Liver (tissue), 8 donors: ENCODE measurements at regions not wholly inside any gene's neighbourhood (a gene's known extent, or its start where the extent isn't known, plus 50 kb on each side); places are given as distances from the start of the nearest gene placed in this dataset.

ENCODE experiments used
- DNase-seq: peaks from one replicate; pipeline ENCODE4 v3.0.0-alpha.2; 2017; ENCODE audit warnings: low spot score
- H3K27ac ChIP-seq, 2 donors: one replicate each; pipeline ENCODE4 v1.7.0; 2013; ENCODE audit warnings: inconsistent platforms in 2 of 2, low read length in 2 of 2, control low read depth in 1 of 2, low read depth in 1 of 2, mild to moderate bottlenecking in 1 of 2
- H3K27me3 ChIP-seq, 4 donors: one replicate each; pipeline versions ENCODE4 v1.6.1 to v1.7.0; 2013; ENCODE audit warnings: low read length in 3 of 4, inconsistent platforms in 1 of 4, mild to moderate bottlenecking in 1 of 4, moderate library complexity in 1 of 4; ENCODE audit not compliant: control insufficient read depth in 4 of 4, insufficient read depth in 4 of 4
- H3K36me3 ChIP-seq, 4 donors: one replicate each; pipeline versions ENCODE4 v1.6.1 to v1.7.0; 2013; ENCODE audit warnings: low read length in 3 of 4, mild to moderate bottlenecking in 3 of 4, low read depth in 1 of 4, moderate library complexity in 1 of 4; ENCODE audit not compliant: control insufficient read depth in 4 of 4, insufficient read depth in 3 of 4
- H3K4me1 ChIP-seq, 4 donors: one replicate each; pipeline versions ENCODE4 v1.6.1 to v1.7.0; 2013; ENCODE audit warnings: low read length in 3 of 4, mild to moderate bottlenecking in 3 of 4, moderate library complexity in 1 of 4; ENCODE audit not compliant: control insufficient read depth in 4 of 4, insufficient read depth in 4 of 4
- H3K4me3 ChIP-seq, 3 donors: one replicate each; pipeline versions ENCODE4 v1.6.1 to v1.7.0; 2013; ENCODE audit warnings: low read length in 3 of 3, control low read depth in 1 of 3, low read depth in 1 of 3, mild to moderate bottlenecking in 1 of 3
- H3K9ac ChIP-seq, 2 donors: one replicate each; pipeline ENCODE4 v1.7.0; 2013; ENCODE audit warnings: low read length in 2 of 2, mild to moderate bottlenecking in 2 of 2, moderate library complexity in 2 of 2, control low read depth in 1 of 2, low read depth in 1 of 2
- H3K9me3 ChIP-seq, 4 donors: one replicate each; pipeline versions ENCODE4 v1.6.1 to v1.7.0; 2013; ENCODE audit warnings: low read length in 3 of 4; ENCODE audit not compliant: control insufficient read depth in 4 of 4
- EGR1 ChIP-seq, 2 donors: IDR thresholded peaks; 2 replicates each; pipeline ENCODE4 v1.6.1; 2016 to 2018; ENCODE audit warnings: antibody characterized with exemption in 2 of 2, low read depth in 2 of 2
- FOXA1 ChIP-seq: IDR thresholded peaks from 2 replicates; pipeline ENCODE4 v1.6.1; 2016; ENCODE audit warnings: antibody characterized with exemption
- FOXA2 ChIP-seq: IDR thresholded peaks from 2 replicates; pipeline ENCODE4 v1.6.1; 2016; ENCODE audit warnings: antibody characterized with exemption
- GABPA ChIP-seq, 2 donors: IDR thresholded peaks in 1 of 2; conservative IDR thresholded peaks in 1 of 2; 2 replicates each; pipeline ENCODE4 v1.6.1; 2016; ENCODE audit warnings: antibody characterized with exemption in 2 of 2, mild to moderate bottlenecking in 1 of 2, moderate library complexity in 1 of 2
- HNF4A ChIP-seq, 2 donors: conservative IDR thresholded peaks; 2 replicates each; pipeline ENCODE4 v1.6.1; 2016; ENCODE audit warnings: antibody characterized with exemption in 2 of 2, mild to moderate bottlenecking in 2 of 2
- HNF4G ChIP-seq: IDR thresholded peaks from 2 replicates; pipeline ENCODE4 v1.6.1; 2016; ENCODE audit warnings: antibody characterized with exemption
- JUND ChIP-seq, 2 donors: IDR thresholded peaks; 2 replicates each; pipeline ENCODE4 v1.6.1; 2016; ENCODE audit warnings: antibody characterized with exemption in 2 of 2
- NR2F2 ChIP-seq: IDR thresholded peaks from 2 replicates; pipeline ENCODE4 v1.6.1; 2016; ENCODE audit warnings: antibody characterized with exemption
- RAD21 ChIP-seq, 2 donors: IDR thresholded peaks; 2 replicates each; pipeline ENCODE4 v1.6.1; 2016; ENCODE audit warnings: antibody characterized with exemption in 2 of 2, mild to moderate bottlenecking in 2 of 2
- RXRA ChIP-seq, 2 donors: IDR thresholded peaks; 2 replicates each; pipeline ENCODE4 v1.6.1; 2017 to 2018; ENCODE audit warnings: antibody characterized with exemption in 2 of 2, mild to moderate bottlenecking in 1 of 2
- SP1 ChIP-seq: IDR thresholded peaks from 2 replicates; pipeline ENCODE4 v1.6.1; 2018; ENCODE audit warnings: antibody characterized with exemption, mild to moderate bottlenecking
- TAF1 ChIP-seq: conservative IDR thresholded peaks from 2 replicates; pipeline ENCODE4 v1.6.1; 2016; ENCODE audit warnings: antibody characterized with exemption, mild to moderate bottlenecking
- YY1 ChIP-seq: IDR thresholded peaks from 2 replicates; pipeline ENCODE4 v1.6.1; 2016; ENCODE audit warnings: antibody characterized with exemption, mild to moderate bottlenecking
- WGBS: extraction: QIAGEN DNeasy Blood & Tissue Kit; methylation state at CpG from one replicate; pipeline ENCODE4 v1.1.7; 2013; 5-methylcytosine and 5-hydroxymethylcytosine counted together
- TF ChIP-seq, protein P1 (sequence below): IDR thresholded peaks from 2 replicates; pipeline ENCODE4 v1.6.1; 2016; ENCODE audit warnings: antibody characterized with exemption
- TF ChIP-seq, protein P2 (sequence below): fragments of 150-350 bp; IDR thresholded peaks from 2 replicates; pipeline ENCODE4 v1.5.1; 2017; ENCODE audit warnings: improper control_type of control experiment, low read depth, low read length; ENCODE audit not compliant: missing input control
- TF ChIP-seq, protein P3 (sequence below): IDR thresholded peaks from 2 replicates; pipeline ENCODE4 v1.6.1; 2016; ENCODE audit warnings: antibody characterized with exemption
- TF ChIP-seq, protein P4 (sequence below): IDR thresholded peaks from 2 replicates; pipeline ENCODE4 v1.6.1; 2016; ENCODE audit warnings: antibody characterized with exemption, mild to moderate bottlenecking
- TF ChIP-seq, protein P5 (sequence below): IDR thresholded peaks from 2 replicates; pipeline ENCODE4 v1.6.1; 2016; ENCODE audit warnings: antibody characterized with exemption
- donor health status: healthy.
- donor health status: healthy.
- donor health status: healthy.
- donor health status: healthy.
- donor health status: healthy.

DNA sequence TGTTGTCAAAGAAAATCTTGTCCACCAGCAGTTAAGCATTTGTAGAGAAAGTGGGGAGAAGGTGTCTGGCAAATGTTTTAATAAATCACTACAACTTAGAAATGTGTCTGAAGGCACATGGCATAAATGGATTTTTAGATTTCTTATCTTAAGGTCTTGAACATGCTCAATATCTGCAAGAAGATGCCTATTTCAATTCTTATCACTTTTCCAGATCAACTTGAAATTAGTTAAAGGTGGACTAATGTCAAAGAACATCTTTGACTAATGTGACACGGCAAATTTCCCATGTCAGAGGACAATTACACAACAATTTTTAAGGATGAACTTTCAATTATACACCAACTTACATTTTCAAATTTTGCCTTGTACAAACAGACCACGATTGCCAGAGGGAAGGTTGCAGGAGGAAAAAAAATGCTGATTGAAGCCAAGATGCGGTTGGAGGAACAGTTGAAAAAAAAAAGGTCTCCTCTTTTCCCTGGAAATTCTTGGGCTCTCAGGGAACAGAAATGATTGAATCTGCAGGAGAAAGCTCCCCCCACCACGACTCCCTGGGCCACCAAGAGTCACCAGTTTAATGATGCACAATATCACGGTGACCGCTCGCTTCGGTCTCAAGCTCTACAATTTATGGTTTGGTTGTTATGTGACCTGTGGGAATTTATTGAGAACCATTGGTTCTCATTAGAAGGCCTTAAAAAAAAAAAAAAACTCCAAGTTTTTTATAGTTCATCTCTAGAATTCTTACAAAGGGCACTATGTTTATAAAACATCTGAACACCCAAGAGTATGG is 507.6 kb upstream of the ADAMTS9 start:
- no peak for TF ChIP-seq HNF4A (conservative IDR thresholded peaks at IDR 0.05)
- TF ChIP-seq SP1 = no peak
- TF ChIP-seq RXRA (IDR thresholded peaks at IDR 0.05) = no peak
- TF ChIP-seq YY1 = no peak
- TF ChIP-seq HNF4G = no peak
- TF ChIP-seq, protein P1, sequence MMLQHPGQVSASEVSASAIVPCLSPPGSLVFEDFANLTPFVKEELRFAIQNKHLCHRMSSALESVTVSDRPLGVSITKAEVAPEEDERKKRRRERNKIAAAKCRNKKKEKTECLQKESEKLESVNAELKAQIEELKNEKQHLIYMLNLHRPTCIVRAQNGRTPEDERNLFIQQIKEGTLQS = no peak
- TF ChIP-seq, protein P2, sequence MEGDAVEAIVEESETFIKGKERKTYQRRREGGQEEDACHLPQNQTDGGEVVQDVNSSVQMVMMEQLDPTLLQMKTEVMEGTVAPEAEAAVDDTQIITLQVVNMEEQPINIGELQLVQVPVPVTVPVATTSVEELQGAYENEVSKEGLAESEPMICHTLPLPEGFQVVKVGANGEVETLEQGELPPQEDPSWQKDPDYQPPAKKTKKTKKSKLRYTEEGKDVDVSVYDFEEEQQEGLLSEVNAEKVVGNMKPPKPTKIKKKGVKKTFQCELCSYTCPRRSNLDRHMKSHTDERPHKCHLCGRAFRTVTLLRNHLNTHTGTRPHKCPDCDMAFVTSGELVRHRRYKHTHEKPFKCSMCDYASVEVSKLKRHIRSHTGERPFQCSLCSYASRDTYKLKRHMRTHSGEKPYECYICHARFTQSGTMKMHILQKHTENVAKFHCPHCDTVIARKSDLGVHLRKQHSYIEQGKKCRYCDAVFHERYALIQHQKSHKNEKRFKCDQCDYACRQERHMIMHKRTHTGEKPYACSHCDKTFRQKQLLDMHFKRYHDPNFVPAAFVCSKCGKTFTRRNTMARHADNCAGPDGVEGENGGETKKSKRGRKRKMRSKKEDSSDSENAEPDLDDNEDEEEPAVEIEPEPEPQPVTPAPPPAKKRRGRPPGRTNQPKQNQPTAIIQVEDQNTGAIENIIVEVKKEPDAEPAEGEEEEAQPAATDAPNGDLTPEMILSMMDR = no peak
- TF ChIP-seq, protein P3, sequence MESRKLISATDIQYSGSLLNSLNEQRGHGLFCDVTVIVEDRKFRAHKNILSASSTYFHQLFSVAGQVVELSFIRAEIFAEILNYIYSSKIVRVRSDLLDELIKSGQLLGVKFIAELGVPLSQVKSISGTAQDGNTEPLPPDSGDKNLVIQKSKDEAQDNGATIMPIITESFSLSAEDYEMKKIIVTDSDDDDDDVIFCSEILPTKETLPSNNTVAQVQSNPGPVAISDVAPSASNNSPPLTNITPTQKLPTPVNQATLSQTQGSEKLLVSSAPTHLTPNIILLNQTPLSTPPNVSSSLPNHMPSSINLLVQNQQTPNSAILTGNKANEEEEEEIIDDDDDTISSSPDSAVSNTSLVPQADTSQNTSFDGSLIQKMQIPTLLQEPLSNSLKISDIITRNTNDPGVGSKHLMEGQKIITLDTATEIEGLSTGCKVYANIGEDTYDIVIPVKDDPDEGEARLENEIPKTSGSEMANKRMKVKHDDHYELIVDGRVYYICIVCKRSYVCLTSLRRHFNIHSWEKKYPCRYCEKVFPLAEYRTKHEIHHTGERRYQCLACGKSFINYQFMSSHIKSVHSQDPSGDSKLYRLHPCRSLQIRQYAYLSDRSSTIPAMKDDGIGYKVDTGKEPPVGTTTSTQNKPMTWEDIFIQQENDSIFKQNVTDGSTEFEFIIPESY = no peak
- TF ChIP-seq GABPA (IDR thresholded peaks at IDR 0.05 in 1 of 2, conservative IDR thresholded peaks at IDR 0.05 in 1 of 2) = no peak
- TF ChIP-seq FOXA2 = no peak
- TF ChIP-seq FOXA1 = no peak
- TF ChIP-seq EGR1 (IDR thresholded peaks at IDR 0.05; ENCODE audit: low read depth in 2 of 2) = no peak
- TF ChIP-seq, protein P4, sequence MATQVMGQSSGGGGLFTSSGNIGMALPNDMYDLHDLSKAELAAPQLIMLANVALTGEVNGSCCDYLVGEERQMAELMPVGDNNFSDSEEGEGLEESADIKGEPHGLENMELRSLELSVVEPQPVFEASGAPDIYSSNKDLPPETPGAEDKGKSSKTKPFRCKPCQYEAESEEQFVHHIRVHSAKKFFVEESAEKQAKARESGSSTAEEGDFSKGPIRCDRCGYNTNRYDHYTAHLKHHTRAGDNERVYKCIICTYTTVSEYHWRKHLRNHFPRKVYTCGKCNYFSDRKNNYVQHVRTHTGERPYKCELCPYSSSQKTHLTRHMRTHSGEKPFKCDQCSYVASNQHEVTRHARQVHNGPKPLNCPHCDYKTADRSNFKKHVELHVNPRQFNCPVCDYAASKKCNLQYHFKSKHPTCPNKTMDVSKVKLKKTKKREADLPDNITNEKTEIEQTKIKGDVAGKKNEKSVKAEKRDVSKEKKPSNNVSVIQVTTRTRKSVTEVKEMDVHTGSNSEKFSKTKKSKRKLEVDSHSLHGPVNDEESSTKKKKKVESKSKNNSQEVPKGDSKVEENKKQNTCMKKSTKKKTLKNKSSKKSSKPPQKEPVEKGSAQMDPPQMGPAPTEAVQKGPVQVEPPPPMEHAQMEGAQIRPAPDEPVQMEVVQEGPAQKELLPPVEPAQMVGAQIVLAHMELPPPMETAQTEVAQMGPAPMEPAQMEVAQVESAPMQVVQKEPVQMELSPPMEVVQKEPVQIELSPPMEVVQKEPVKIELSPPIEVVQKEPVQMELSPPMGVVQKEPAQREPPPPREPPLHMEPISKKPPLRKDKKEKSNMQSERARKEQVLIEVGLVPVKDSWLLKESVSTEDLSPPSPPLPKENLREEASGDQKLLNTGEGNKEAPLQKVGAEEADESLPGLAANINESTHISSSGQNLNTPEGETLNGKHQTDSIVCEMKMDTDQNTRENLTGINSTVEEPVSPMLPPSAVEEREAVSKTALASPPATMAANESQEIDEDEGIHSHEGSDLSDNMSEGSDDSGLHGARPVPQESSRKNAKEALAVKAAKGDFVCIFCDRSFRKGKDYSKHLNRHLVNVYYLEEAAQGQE = no peak
- TF ChIP-seq, protein P5, sequence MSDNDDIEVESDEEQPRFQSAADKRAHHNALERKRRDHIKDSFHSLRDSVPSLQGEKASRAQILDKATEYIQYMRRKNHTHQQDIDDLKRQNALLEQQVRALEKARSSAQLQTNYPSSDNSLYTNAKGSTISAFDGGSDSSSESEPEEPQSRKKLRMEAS = no peak
- no peak for TF ChIP-seq TAF1
- no peak for TF ChIP-seq RAD21 (IDR thresholded peaks at IDR 0.05)
- no peak for TF ChIP-seq JUND (IDR thresholded peaks at IDR 0.05)
- no peak for TF ChIP-seq NR2F2
- 83% methylated on average over 8 of the region's 8 CpGs for WGBS

More for the DNA sequence above, 507.6 kb upstream of the ADAMTS9 start:
- DNase-seq = no peak
- Histone ChIP-seq H3K27ac (no peak overlapping the region), H3K9me3 (no peaks in the 10 kb centered on the region), H3K27me3 (peaks cover 0 to 2% (median 0%) of the 10 kb centered on the region in 4 donors), H3K4me1 (no peaks in the 10 kb centered on the region), H3K4me3 (no peak overlapping the region), H3K36me3 (no peaks in the 10 kb centered on the region), H3K9ac (no peak overlapping the region)
